SK-N-SH (cell line): ENCODE measurements at regions not wholly inside any gene's neighbourhood (a gene's known extent, or its start where the extent isn't known, plus 50 kb on each side); places are given as distances from the start of the nearest gene placed in this dataset.

Experiments used
- CTCF ChIA-PET: fragments of 300-600, 350-600 bp; formaldehyde crosslinking; extraction: SDS; loops from one replicate; lab custom pipeline; 2021; lab: Yijun Ruan, JAX
- POLR2A ChIA-PET: fragments of 350-600 bp; sonication (Branson Sonifier 250); formaldehyde crosslinking; extraction: SDS; loops from one replicate; lab custom pipeline; 2020; ENCODE audit warnings: antibody characterized with exemption, inconsistent platforms; lab: Yijun Ruan, JAX
- DNase-seq: peaks from one replicate; pipeline ENCODE4 v3.0.0; 2012
- H2AFZ ChIP-seq: fragments of 200-600 bp; sonication (generic); 2 replicates; pipeline ENCODE4 v1.8.1; 2016; ENCODE audit warnings: antibody characterized with exemption, mild to moderate bottlenecking, low read depth
- H3F3A ChIP-seq: fragments of 200-600 bp; sonication (generic); replicated peaks from 2 replicates; pipeline ENCODE3; 2016; ENCODE audit warnings: antibody characterized with exemption, mild to moderate bottlenecking; ENCODE audit not compliant: insufficient read depth
- H3K27ac ChIP-seq, 2 experiments: fragments of 200-500 bp in 1 of 2; fragments of 200-600 bp in 1 of 2; sonication (Bioruptor generic) in 1 of 2; sonication (generic), shearing (Covaris generic) in 1 of 2; 2 replicates each; pipeline versions ENCODE4 v1.5.1 to v1.6.1; 2014 to 2016; ENCODE audit warnings: low read depth in 2 of 2, inconsistent platforms in 1 of 2, low read length in 1 of 2, mild to moderate bottlenecking in 1 of 2, mixed read lengths in 1 of 2
- H3K27me3 ChIP-seq: fragments of 200-600 bp; sonication (generic), shearing (Covaris generic); 2 replicates; pipeline ENCODE4 v1.6.1; 2016; ENCODE audit warnings: mixed run types; ENCODE audit not compliant: insufficient read depth
- H3K36me3 ChIP-seq, 2 experiments: fragments of 200-500 bp in 1 of 2; fragments of 200-600 bp in 1 of 2; sonication (Bioruptor generic) in 1 of 2; sonication (generic) in 1 of 2; replicated peaks in 1 of 2; 2 replicates each; pipeline versions ENCODE3 to v1.5.1; 2014 to 2016; ENCODE audit warnings: low read length in 1 of 2, mild to moderate bottlenecking in 1 of 2; ENCODE audit not compliant: insufficient read depth in 2 of 2, control insufficient read depth in 1 of 2
- H3K4me1 ChIP-seq, 2 experiments: fragments of 200-500 bp in 1 of 2; fragments of 200-600 bp in 1 of 2; sonication (Bioruptor generic) in 1 of 2; sonication (generic), shearing (Covaris generic) in 1 of 2; 2 replicates each; pipeline versions ENCODE4 v1.5.1 to v1.6.1; 2014 to 2016; ENCODE audit warnings: low read depth in 1 of 2, low read length in 1 of 2, mixed run types in 1 of 2; ENCODE audit not compliant: insufficient read depth in 2 of 2, control insufficient read depth in 1 of 2
- H3K4me2 ChIP-seq: fragments of 200-600 bp; sonication (generic), shearing (Covaris generic); 2 replicates; pipeline ENCODE4 v1.6.1; 2017; ENCODE audit warnings: mixed run types
- H3K4me3 ChIP-seq, 2 experiments: fragments of 200-500 bp in 1 of 2; fragments of 200-600 bp in 1 of 2; sonication (Bioruptor generic) in 1 of 2; sonication (generic), shearing (Covaris generic) in 1 of 2; 2 replicates each; pipeline versions ENCODE4 v1.5.1 to v1.8.1; 2014 to 2016; ENCODE audit warnings: low read depth in 2 of 2, inconsistent platforms in 1 of 2, low read length in 1 of 2, mild to moderate bottlenecking in 1 of 2, mixed read lengths in 1 of 2, moderate library complexity in 1 of 2
- H3K79me2 ChIP-seq: fragments of 200-600 bp; sonication (generic); 2 replicates; pipeline ENCODE4 v1.8.1; 2017; ENCODE audit warnings: mild to moderate bottlenecking; ENCODE audit not compliant: insufficient read depth
- H3K9ac ChIP-seq: fragments of 200-600 bp; sonication (generic); 2 replicates; pipeline ENCODE4 v1.6.1; 2017; ENCODE audit warnings: mixed run types
- H3K9me2 ChIP-seq: fragments of 200-600 bp; sonication (generic); 2 replicates; pipeline ENCODE4 v1.6.1; 2017; ENCODE audit warnings: mixed run types
- H3K9me3 ChIP-seq: fragments of 200-600 bp; sonication (generic); 2 replicates; pipeline ENCODE4 v1.6.1; 2017; ENCODE audit warnings: mixed run types, mild to moderate bottlenecking, moderate library complexity
- H4K20me1 ChIP-seq: fragments of 200-600 bp; sonication (generic); 2 replicates; pipeline ENCODE4 v1.6.1; 2017; ENCODE audit warnings: mild to moderate bottlenecking, mixed run types; ENCODE audit not compliant: insufficient read depth
- CHD2 ChIP-seq: fragments of 150-350 bp; IDR thresholded peaks from 2 replicates; pipeline ENCODE4 v1.6.1; 2018; ENCODE audit warnings: low read length; ENCODE audit not compliant: partially characterized antibody
- ELF1 ChIP-seq: IDR thresholded peaks from 2 replicates; pipeline ENCODE4 v1.4.0; 2012
- EP300 ChIP-seq, 2 experiments: IDR thresholded peaks; 2 replicates each; pipeline versions ENCODE4 v1.4.0 to v1.6.1; 2012; ENCODE audit warnings: borderline replicate concordance in 1 of 2, low read depth in 1 of 2, low read length in 1 of 2
- FOXM1 ChIP-seq: IDR thresholded peaks from 2 replicates; pipeline ENCODE4 v1.4.0; 2012; ENCODE audit warnings: low read depth, mild to moderate bottlenecking
- GATA2 ChIP-seq: sonication (generic); formaldehyde crosslinking; IDR thresholded peaks from 2 replicates; pipeline ENCODE4 v1.5.0; 2020; ENCODE audit warnings: mild to moderate bottlenecking, missing genetic modification reagents
- IRF3 ChIP-seq: fragments of 150-350 bp; IDR thresholded peaks from 2 replicates; pipeline ENCODE4 v1.6.1; 2016; ENCODE audit warnings: mild to moderate bottlenecking, low read depth, low read length
- JUND ChIP-seq: IDR thresholded peaks from 2 replicates; pipeline ENCODE4 v1.4.0; 2012
- MAX ChIP-seq: IDR thresholded peaks from 2 replicates; pipeline ENCODE4 v1.4.0; 2012; ENCODE audit warnings: low read depth
- MEF2A ChIP-seq: IDR thresholded peaks from 2 replicates; pipeline ENCODE4 v1.4.0; 2012; ENCODE audit warnings: low read depth, borderline replicate concordance
- MXI1 ChIP-seq: IDR thresholded peaks from 2 replicates; pipeline ENCODE4 v1.6.1; 2012; ENCODE audit warnings: mild to moderate bottlenecking, low read depth, low read length, improper control_type of control experiment
- PBX3 ChIP-seq: IDR thresholded peaks from 2 replicates; pipeline ENCODE4; 2012
- POLR2AphosphoS5 ChIP-seq: IDR thresholded peaks from 2 replicates; pipeline ENCODE4 v1.6.1; 2012; ENCODE audit warnings: low read depth, low read length
- SIN3A ChIP-seq: IDR thresholded peaks from 2 replicates; pipeline ENCODE4 v1.6.1; 2012; ENCODE audit warnings: low read depth, mild to moderate bottlenecking, low read length, moderate library complexity, borderline replicate concordance
- TAF1 ChIP-seq: IDR thresholded peaks from 2 replicates; pipeline ENCODE4 v1.6.1; 2012; ENCODE audit warnings: low read depth, mild to moderate bottlenecking, low read length, moderate library complexity, borderline replicate concordance
- TCF12 ChIP-seq: IDR thresholded peaks from 2 replicates; pipeline ENCODE4 v1.4.0; 2012
- YY1 ChIP-seq: IDR thresholded peaks from 2 replicates; pipeline ENCODE4 v1.4.0; 2012; ENCODE audit warnings: low read depth, mild to moderate bottlenecking
- ZBTB33 ChIP-seq: IDR thresholded peaks from 2 replicates; pipeline ENCODE4 v1.4.0; 2012; ENCODE audit warnings: low read depth, borderline replicate concordance
- WGBS: methylation state at CpG from one replicate; pipeline ENCODE4 v1.1.6; 2017; ENCODE audit warnings: low lambda C conversion rate; 5-methylcytosine and 5-hydroxymethylcytosine counted together

GRCh38 chr6:139863964-139864363, 489.5 kb upstream of the CITED2 start:
- Histone ChIP-seq H3K4me2 (no peak overlapping the region), H3K36me3 (no peaks in the 10 kb centered on the region), H3K79me2 (no peaks in the 10 kb centered on the region)
- no peak for TF ChIP-seq JUND
- TF ChIP-seq GATA2 (CRISPR knock-in tag), result no peak
- no peak for TF ChIP-seq MXI1
- TF ChIP-seq TCF12, result no peak
- TF ChIP-seq IRF3, result no peak
- TF ChIP-seq FOXM1, result no peak
- TF ChIP-seq EP300 (IDR thresholded peaks at IDR 0.05; ENCODE audit: borderline replicate concordance in 1 of 2, low read depth in 1 of 2, low read length in 1 of 2), result no peak
- no peak for TF ChIP-seq SIN3A
- TF ChIP-seq CHD2, result no peak
- TF ChIP-seq MEF2A, result no peak
- TF ChIP-seq, all 33 proteins: peak for 0
- Histone ChIP-seq H3K27me3 (no peaks in the 10 kb centered on the region), H3K9ac (no peak overlapping the region), H4K20me1 (no peaks in the 10 kb centered on the region), H3F3A (no peaks in the 10 kb centered on the region), H3K27ac (no peak overlapping the region), H3K4me1 (no peaks in the 10 kb centered on the region; a peak in 1 of 4 replicates), H2AFZ (no peak overlapping the region), H3K9me3 (no peaks in the 10 kb centered on the region), H3K9me2 (no peaks in the 10 kb centered on the region), H3K4me3 (no peak overlapping the region)
- DNase-seq, result no peak
- ChIA-PET POLR2A (no interaction called here), CTCF (interaction anchor here (1.2 kb wide), 1 partner anchor 18 kb away, joined by 4 read pairs; no protein-coding TSS in a partner anchor)
- WGBS, result 64% methylated on average over 1 of the region's 1 CpG

GRCh38 chr6:139863346-139863745, 488.9 kb upstream of the CITED2 start:
- CTCF ChIA-PET, result no interaction called here
- 71% methylated on average over 1 of the region's 1 CpG for WGBS

More at GRCh38 chr6:139863346-139863745, 488.9 kb upstream of the CITED2 start:
- Histone ChIP-seq H3K9me2 (no peaks in the 10 kb centered on the region), H2AFZ (no peak overlapping the region), H3K79me2 (no peaks in the 10 kb centered on the region), H3K27me3 (no peaks in the 10 kb centered on the region), H3K4me2 (no peak overlapping the region), H3F3A (no peaks in the 10 kb centered on the region), H3K4me3 (no peak overlapping the region), H4K20me1 (no peaks in the 10 kb centered on the region), H3K9ac (no peak overlapping the region), H3K9me3 (no peaks in the 10 kb centered on the region), H3K36me3 (no peaks in the 10 kb centered on the region), H3K4me1 (no peaks in the 10 kb centered on the region; a peak in 1 of 4 replicates), H3K27ac (no peak overlapping the region)
- TF ChIP-seq SIN3A, result no peak
- TF ChIP-seq TAF1, result no peak
- TF ChIP-seq MAX, result no peak
- TF ChIP-seq PBX3, result no peak
- TF ChIP-seq ZBTB33, result no peak
- no peak for TF ChIP-seq POLR2AphosphoS5
- TF ChIP-seq ELF1, result no peak
- no peak for TF ChIP-seq YY1
- no peak for DNase-seq
- POLR2A ChIA-PET, result no interaction called here
